ENCODE measurements at regions not wholly inside any gene's neighbourhood (a gene's known extent, or its start where the extent isn't known, plus 50 kb on each side); places are given as distances from the start of the nearest gene placed in this dataset.

GRCh38 chr1:242738702-242739645 is 214.5 kb upstream of the PLD5 start:
- H3K4me1 ChIP-seq (ENCODE audit: control insufficient read depth in 1 of 2, insufficient read depth in 2 of 2, low read length in 2 of 2): no peaks in the 10 kb centered on the region
- intact Hi-C loops (cut with micrococcal nuclease): no loop called here
- H3K79me2 ChIP-seq (ENCODE audit: insufficient read depth, low read length): no peaks in the 10 kb centered on the region
- ATAC-seq (no peak), DNase-seq (ENCODE audit: low read depth, low spot score) (no peak)
- H3K9me2 ChIP-seq (ENCODE audit: insufficient read depth): no peaks in the 10 kb centered on the region
- CTCF ChIA-PET: no interaction called here
- POLR2A ChIA-PET: no interaction called here
- no peak overlapping the region for H3K9ac ChIP-seq (ENCODE audit: low read length)
- no peak overlapping the region for H3K4me3 ChIP-seq (replicated peaks in 1 of 2; ENCODE audit: low read depth in 1 of 2, low read length in 2 of 2)
- no peak overlapping the region for H3K4me2 ChIP-seq (ENCODE audit: low read length)
- H2AFZ ChIP-seq (ENCODE audit: low read depth, low read length, poor library complexity, severe bottlenecking): no peak overlapping the region
- no peaks in the 10 kb centered on the region for H4K20me1 ChIP-seq (ENCODE audit: insufficient read depth)
- no peaks in the 10 kb centered on the region for H3K36me3 ChIP-seq (ENCODE audit: control insufficient read depth in 1 of 2, insufficient read depth in 2 of 2, low read length in 2 of 2)
- BruUV-seq (replicated peaks): no TSS peak
- no peak overlapping the region for H3K27ac ChIP-seq (ENCODE audit: low read depth, low read length)
- H3K9me3 ChIP-seq (ENCODE audit: control insufficient read depth in 1 of 2, insufficient read depth in 1 of 2, low read depth in 1 of 2, low read length in 2 of 2): no peaks in the 10 kb centered on the region
- TF ChIP-seq SP1 (IDR thresholded peaks at IDR 0.05; ENCODE audit: low read depth) (no peak), EZH2phosphoT487 (IDR thresholded peaks at IDR 0.05; ENCODE audit: borderline replicate concordance) (no peak), FOSL1 (IDR thresholded peaks at IDR 0.05; ENCODE audit: low read depth) (no peak), ATF3 (IDR thresholded peaks at IDR 0.05) (no peak), SRF (IDR thresholded peaks at IDR 0.05; ENCODE audit: low read depth) (no peak), RAD21 (IDR thresholded peaks at IDR 0.05; ENCODE audit: low read depth) (no peak), CBX3 (IDR thresholded peaks at IDR 0.05; ENCODE audit: low read depth) (no peak), JUND (IDR thresholded peaks at IDR 0.05) (no peak), EZH2 (IDR thresholded peaks at IDR 0.05) (no peak), TCF7L2 (IDR thresholded peaks at IDR 0.05; ENCODE audit: borderline replicate concordance, extremely low read depth, insufficient read depth, insufficient read length) (no peak), ZFX (IDR thresholded peaks at IDR 0.05) (no peak), SIN3A (IDR thresholded peaks at IDR 0.05; ENCODE audit: low read depth) (no peak), ZNF274 (IDR thresholded peaks at IDR 0.05; ENCODE audit: low read depth, low read length) (no peak), YY1 (IDR thresholded peaks at IDR 0.05; ENCODE audit: extremely low read depth, insufficient replicate concordance, low read depth, low read length) (no peak), ZBTB33 (IDR thresholded peaks at IDR 0.05; ENCODE audit: extremely low read depth, insufficient replicate concordance, low read length) (no peak), POLR2AphosphoS5 (IDR thresholded peaks at IDR 0.05; ENCODE audit: low read depth, low read length) (no peak)
- TF ChIP-seq, protein P1, sequence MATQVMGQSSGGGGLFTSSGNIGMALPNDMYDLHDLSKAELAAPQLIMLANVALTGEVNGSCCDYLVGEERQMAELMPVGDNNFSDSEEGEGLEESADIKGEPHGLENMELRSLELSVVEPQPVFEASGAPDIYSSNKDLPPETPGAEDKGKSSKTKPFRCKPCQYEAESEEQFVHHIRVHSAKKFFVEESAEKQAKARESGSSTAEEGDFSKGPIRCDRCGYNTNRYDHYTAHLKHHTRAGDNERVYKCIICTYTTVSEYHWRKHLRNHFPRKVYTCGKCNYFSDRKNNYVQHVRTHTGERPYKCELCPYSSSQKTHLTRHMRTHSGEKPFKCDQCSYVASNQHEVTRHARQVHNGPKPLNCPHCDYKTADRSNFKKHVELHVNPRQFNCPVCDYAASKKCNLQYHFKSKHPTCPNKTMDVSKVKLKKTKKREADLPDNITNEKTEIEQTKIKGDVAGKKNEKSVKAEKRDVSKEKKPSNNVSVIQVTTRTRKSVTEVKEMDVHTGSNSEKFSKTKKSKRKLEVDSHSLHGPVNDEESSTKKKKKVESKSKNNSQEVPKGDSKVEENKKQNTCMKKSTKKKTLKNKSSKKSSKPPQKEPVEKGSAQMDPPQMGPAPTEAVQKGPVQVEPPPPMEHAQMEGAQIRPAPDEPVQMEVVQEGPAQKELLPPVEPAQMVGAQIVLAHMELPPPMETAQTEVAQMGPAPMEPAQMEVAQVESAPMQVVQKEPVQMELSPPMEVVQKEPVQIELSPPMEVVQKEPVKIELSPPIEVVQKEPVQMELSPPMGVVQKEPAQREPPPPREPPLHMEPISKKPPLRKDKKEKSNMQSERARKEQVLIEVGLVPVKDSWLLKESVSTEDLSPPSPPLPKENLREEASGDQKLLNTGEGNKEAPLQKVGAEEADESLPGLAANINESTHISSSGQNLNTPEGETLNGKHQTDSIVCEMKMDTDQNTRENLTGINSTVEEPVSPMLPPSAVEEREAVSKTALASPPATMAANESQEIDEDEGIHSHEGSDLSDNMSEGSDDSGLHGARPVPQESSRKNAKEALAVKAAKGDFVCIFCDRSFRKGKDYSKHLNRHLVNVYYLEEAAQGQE (IDR thresholded peaks at IDR 0.05; ENCODE audit: low read depth): no peak
- RAD21 ChIA-PET (ENCODE audit: low non-redundant PET in 1 of 2, low total read pairs in 2 of 2, uncharacterized antibody in 2 of 2, unreplicated experiment in 2 of 2): no interaction called here
- no peaks in the 10 kb centered on the region for H3K27me3 ChIP-seq (ENCODE audit: insufficient read depth, low read length)
